Anterior cingulate cortex (tissue), 58 donors: ENCODE measurements at regions not wholly inside any gene's neighbourhood (a gene's known extent, or its start where the extent isn't known, plus 50 kb on each side); places are given as distances from the start of the nearest gene placed in this dataset.

Source experiments
- DNase-seq, 58 donors: peaks; one replicate each; lab custom pipeline; 2025; lab: John Stamatoyannopoulos, UW

DNA sequence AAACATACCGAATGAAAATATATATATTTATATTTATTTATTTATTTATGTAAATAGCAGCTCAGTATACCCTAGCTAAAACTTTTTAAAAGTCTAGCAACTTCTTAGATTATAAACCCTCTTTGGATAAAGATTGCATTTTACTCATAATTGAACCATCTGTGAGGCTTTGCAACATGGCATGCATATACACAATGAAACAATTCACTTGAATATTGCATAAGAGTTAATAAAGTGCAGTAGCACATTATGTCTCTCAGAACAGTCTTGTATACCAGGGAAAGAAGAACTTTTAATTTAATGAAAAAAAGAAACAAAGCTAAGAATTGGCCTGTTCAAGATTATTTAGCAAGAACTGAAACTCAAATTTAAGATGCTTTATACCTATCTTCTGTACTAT, 1363.9 kb upstream of the ADGRL2 start:
- DNase-seq, result no peak

DNA sequence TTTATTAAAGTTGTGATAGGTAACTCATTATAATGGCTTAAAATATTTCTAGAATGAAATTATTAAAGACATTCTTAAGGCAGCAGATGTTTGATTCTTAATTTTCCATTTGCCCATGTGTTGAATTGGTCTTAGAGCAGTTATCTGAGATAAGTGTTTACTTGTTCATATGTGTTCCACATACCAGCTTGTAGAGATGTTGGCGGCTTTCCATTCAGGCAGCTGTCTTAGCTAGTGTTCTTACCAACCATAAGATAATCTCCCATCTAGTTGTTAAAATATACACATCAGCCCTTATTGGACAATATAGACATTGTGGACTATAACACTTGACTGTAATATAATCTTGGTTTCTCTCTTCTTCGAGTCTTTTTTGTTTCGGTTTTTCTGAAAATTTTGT, 1372.9 kb upstream of the ADGRL2 start:
- DNase-seq, result no peak

DNA sequence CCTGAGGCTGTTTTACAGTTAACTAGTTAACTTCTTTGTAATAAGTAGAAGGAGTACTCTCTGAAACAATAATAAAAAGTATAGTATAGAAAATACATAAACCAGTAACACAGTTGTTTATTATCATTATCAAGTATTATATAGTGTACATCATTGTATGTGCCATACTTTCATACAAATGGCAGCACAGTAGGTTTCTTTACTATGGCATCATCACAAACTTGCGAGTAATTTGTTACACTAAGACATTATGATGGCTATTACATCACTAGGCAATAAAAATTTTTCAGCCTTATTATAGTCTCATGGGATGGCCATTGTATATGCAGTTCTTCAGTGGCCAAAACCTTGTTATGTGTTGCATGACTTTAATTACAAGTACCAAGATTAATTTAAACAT, 1376.5 kb upstream of the ADGRL2 start:
- no peak for DNase-seq

DNA sequence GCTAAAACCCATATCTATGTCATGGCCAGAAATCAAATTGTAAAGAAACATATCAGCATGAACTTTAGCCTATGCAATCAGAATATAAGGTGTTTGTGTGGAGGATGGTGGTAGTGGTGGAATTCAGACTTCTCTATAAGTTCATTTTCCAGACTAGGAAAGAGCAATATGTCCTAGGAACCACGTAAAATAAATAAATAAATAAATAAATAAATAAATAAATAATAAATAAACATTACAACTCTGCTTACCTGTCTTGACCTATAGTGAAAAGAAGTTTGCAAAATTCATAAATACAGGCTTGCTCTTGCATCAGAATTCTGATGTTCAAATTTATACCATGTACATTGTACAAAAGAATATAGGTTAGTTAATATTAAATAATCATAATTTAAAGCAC, 1382.6 kb upstream of the ADGRL2 start:
- no peak for DNase-seq

DNA sequence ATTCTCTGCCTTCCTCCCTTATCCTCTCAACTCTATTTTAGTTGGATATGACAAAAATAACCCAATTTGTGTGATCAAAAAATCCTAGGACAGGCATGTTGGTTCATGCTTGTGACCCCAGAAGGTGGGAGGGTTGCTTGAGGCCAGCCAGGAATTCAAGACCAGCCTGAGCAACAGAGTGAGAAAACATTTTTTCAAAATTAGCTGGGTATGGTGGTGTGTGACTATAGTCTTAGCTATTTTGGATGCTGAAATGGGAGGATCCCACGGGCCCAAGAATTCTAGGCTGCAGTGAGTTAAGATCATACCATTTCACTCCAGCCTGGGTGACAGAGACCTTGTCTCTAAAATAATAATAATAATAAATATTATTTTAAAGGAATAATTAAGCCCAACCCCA, 1383.1 kb upstream of the ADGRL2 start:
- DNase-seq, result no peak

- DNase-seq, result no peak
These were observed 1386.8 kb upstream of the ADGRL2 start for GRCh38 chr1:80413969-80414368.

- DNase-seq, result no peak
These were observed 1390.5 kb upstream of the ADGRL2 start for GRCh38 chr1:80410233-80410632.

DNA sequence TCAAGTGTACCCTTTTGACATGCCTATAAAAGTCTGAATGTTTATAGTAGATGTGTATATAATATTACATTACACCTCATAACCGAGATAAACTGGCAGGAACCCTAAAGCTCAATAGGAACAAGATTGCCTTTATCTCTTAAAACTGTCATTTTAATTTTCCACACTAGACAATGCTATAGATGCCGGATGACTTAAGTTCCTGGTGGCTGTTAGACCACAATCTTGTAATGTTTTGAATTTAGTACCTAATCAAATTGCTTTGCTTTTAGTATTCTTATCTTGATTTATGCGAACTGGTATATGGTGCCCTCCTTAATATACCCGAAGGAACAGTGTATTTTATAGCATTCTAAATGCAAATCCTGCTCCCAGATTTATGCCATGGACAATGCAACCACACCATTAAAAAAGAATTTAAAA, 1397.0 kb upstream of the ADGRL4 start:
- DNase-seq, result no peak

GRCh38 chr1:80402625-80403024, 1396.1 kb upstream of the ADGRL4 start:
- no peak for DNase-seq

- no peak for DNase-seq
These were observed 1395.2 kb upstream of the ADGRL4 start for GRCh38 chr1:80401757-80402156.

DNA sequence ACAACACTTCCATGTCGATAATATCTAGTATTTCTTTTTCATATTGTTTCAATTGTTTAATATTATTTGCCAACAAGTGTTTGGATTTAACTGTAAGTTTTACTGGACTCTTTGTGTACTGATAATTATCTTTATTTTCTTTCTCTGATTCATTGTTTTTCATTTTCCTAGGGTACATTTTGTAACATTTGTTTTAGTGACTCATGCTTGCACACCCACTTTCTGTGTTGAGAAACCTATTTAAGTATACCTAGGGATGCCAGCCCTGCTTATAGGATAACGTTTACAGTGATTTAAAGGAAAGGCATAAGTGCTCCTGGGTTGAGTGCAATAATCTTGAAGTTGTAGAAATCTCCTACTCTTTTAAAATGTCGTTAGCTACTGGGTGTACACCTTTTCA, 1386.0 kb upstream of the ADGRL4 start:
- DNase-seq, result no peak

DNA sequence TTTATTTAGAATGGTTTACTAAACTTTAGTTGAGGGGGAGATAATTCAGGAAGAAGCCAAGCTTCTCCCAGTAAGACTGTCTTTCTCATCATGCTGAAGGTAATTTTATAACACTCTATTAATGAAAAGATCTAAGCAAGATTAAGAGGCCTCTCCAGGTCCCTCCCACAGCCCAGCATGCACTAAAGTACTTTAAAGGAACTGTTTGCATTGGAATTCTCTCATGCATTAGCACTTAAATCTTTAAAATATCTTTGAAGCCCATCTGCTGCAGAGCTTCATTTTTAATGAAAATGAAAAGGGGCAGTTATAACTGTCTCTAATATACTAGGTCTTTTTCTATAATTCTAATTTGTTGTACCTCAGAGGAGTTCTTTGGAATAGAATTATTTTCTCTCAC, 1379.1 kb upstream of the ADGRL4 start:
- no peak for DNase-seq

GRCh38 chr1:80384959-80385358, 1378.4 kb upstream of the ADGRL4 start:
- no peak for DNase-seq

DNA sequence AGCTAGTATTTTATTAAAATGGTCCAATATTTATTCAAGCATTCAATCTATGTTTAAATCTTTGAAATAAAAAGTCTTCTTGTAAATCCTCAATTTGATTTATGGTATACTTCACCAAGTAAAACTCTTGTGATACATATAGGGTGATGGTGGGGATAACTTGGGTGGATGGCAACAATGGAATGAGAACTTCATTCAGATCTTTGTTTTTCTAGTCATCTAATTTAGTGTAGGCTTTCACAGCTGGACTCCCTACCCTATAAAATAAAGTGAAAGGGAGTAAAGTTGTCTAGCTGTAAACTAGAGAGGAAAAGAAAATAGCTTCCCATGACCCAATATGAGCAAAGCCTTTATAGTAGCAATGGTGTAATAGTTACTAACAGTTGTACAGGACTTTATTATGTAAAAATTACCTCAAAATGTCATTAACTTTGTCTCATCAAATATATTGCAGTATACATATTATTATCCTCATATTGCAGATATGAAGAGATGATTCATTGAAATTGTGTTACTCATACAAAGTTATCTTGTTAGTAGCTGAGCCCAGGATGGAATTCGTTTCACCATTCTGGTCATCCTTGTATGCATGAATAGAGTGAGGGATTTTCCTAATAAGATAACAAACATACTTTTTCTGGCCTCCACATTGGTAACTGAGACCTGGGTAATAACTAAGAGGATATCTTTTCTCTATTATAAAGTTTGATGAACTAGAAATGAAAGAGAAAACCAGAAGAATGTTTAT, 1377.7 kb upstream of the ADGRL4 start:
- no peak for DNase-seq

GRCh38 chr1:80375662-80376061, 1369.1 kb upstream of the ADGRL4 start:
- DNase-seq, result no peak

GRCh38 chr1:80375109-80375508, 1368.6 kb upstream of the ADGRL4 start:
- no peak for DNase-seq

DNA sequence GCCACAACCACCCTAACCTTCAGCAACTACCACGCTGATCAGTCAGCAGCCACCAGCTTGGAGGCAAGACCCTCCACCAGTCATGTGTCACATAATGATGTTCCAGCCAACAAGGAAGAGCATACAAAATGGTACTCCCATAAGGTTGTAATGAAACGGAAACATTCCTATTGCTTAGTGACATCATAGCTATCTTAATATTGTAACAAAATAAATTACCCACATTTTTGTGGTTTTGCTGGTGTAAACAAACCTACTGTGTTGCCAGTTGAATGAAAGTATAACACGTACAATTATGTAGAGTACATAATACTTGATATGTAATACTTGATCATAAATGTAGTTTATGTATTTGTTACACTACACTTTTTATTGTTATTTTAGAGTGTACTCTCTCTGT, 1363.2 kb upstream of the ADGRL4 start:
- DNase-seq, result no peak

DNA sequence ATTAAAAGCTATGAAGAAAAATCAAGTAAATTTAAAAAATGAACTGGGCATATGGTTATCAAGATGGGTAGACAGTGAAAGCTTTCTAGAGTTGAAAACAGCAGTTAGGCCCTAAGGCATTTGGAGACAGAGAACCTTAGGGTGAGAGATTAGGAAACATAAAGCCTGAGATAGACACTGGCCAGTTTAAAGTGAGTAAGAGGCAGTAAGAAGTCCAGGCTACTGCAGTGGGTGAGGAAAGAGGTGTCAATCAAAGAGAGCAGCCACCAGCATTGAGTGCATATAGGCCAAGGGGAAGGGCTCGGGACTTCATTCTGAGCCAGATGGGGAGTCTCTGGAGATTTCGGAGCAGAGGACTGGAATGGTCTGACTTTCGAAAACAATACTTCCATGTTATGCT, 1360.5 kb upstream of the ADGRL4 start:
- no peak for DNase-seq

DNA sequence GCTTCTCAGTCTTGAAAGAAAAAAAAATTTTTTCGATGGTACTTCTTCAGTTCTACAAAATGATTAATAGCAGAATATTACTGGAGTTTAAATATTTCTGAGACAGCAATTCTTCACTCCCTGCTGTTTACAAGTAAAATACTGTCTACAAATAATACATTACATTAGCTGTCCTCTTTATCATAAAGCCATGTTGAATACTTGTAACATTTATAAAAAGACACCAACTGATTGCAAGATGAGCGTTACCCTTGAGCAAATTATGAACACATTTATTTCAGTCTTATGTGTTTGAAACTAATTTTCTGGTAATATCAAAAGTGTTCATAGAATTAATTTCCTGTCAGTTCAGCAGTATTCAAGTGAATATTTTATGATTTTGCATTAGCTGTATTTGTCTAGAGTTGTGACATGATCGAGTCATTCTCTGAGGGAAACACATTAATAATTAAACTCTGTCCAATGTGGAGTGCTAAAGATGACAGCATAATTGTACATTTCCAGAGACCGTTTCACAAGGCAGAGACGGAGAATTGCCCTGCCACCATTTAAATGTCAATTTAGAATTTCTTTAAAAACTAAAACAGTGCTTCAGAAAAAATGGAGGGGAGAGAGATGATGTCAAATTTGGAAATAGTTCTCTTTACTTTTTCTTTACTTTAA, 1359.0 kb upstream of the ADGRL4 start:
- no peak for DNase-seq

DNA sequence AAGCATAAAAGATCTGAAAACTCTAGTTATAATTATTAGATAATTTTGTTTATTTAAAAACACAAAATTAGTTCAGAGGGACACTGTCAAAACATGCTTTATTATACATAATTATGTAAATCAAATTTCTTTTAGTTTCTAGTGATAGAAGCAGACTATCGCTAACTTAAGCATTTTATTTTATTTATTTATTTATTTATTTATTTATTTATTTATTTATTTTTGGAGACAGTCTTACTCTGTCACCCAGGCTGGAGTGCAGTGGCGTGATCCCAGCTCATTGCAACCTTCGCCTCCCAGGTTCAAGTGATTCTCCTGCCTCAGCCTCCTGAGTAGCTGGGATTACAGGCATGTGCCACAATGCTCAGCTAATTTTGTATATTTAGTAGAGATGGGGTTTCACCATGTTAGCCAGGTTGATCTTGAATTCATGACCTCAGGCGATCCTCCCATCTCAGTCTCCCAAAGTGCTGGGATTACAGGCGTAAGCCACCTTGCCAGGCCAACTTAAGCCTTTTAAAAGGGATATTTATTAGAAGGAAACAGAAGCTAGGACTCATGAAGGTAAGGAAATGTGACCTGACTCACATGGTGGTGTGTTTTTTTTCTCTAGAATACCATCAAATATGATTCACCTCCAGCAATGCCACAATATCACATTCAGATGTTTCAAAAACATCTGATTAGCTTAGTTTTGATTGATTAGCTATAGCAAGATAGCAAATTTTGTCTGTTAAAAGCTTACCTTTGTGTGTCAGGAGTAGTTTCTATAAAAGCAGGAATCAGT, 1357.4 kb upstream of the ADGRL4 start:
- no peak for DNase-seq

DNA sequence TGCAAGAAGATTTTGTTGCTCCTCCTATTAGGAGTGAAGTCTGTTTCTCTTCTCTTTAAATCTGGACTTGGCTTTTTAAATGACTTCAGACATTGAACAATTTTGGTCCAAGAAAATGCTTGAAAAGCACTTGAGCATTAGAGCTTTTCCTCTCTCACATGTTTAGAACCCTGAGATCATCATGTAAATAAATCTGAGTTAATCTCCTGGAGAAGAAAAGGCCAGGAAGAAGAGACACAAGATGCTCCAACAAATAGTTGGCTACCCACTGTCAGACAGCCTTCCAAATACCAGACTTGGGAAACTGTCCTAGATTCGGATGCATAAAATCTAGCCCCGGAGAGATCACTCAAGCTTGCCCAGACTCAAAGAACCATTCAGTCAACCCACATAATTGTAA, 1353.1 kb upstream of the ADGRL4 start:
- DNase-seq, result no peak

GRCh38 chr1:80349218-80349617, 1342.7 kb upstream of the ADGRL4 start:
- no peak for DNase-seq
